HG02970 (cell line): ENCODE measurements at regions not wholly inside any gene's neighbourhood (a gene's known extent, or its start where the extent isn't known, plus 50 kb on each side); places are given as distances from the start of the nearest gene placed in this dataset.

ENCODE experiments used
- ATAC-seq: cut with Tn5 transposase; IDR thresholded peaks from one replicate; pipeline ENCODE4 v1.9.1; 2021; ENCODE audit warnings: mild to moderate bottlenecking, moderate library complexity, moderate number of reproducible peaks; ENCODE audit not compliant: unreplicated experiment, low FRiP score

- ATAC-seq: no peak
These were observed 482.4 kb downstream of the NPHP4 start for GRCh38 chr1:5509664-5510452.

DNA sequence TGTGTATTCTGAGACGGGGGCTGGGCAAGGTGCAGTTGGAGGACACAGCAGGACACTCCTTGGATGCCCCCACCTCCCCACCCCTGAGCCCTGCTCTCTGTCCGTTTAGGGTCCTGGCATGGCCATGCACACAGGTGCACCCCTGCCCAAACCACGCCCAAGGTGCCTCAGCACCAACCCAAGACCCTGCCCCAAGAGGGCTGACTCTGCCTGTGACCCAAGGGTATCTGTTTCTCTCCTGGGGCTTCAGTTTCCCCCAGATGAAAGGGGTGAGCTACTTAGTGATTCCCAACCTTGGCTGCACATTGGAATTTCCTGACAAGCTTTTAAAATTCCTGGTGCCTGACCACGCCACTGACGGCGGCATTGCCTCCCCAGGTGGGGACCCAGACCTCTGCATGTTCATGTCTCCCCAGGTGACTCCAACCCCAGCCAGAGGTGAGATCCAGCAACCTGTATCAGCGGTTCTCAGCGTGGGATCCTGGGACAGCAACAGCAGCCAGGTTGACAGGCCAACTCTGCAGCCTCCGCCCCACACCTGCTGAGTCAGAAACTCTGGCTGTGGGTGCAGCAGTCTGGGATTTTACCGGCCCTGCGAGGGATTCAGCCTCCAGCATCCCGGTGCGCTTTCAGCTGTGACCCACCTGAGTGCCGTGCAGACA lies 483.4 kb downstream of the NPHP4 start:
- ATAC-seq: no peak

DNA sequence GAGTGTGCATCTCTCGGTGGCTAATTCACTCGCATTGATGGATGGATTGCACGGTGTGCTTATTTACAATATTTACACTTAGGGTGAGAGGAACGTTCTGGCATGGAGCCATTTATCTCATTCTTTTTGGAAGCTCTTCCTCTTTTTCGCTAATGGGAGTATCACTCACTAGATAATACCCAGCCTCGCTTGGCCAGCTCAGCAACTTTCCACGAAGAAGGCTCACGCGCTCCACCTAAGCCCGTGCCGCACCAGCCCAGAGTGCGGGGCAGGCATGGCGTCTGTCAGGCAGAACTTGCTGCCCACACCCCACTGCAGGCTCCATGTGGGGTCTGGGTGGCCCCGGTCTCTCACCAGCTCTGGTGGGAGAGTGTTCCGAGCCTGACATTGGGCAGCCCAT lies 484.9 kb downstream of the NPHP4 start:
- no peak for ATAC-seq

GRCh38 chr1:5506634-5507033 lies 485.6 kb downstream of the NPHP4 start:
- no peak for ATAC-seq

- no peak for ATAC-seq
These were observed 486.3 kb downstream of the NPHP4 start for GRCh38 chr1:5505944-5506343.

DNA sequence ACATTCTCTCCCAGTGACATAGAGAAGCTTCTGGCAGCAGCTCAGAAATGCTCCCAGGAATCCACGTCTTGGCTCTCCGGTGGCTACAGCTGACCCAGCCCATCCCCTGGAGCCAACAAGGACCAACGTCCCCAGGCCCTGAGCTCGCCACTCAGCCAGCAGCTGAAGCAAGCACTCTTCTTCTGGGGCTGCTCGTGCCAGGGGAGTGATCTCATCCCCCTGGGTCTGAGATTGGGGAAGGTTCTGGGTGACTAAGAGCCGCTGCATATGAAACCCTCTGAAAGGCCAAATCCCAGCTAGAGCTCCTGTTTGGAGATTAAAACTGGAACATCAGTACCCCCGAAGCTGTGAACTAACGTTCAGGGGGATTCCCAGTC lies 487.9 kb downstream of the NPHP4 start:
- no peak for ATAC-seq

- no peak for ATAC-seq
These were observed 488.5 kb downstream of the NPHP4 start for GRCh38 chr1:5503556-5504363.

- no peak for ATAC-seq
These were observed 489.7 kb downstream of the NPHP4 start for GRCh38 chr1:5502311-5503194.

DNA sequence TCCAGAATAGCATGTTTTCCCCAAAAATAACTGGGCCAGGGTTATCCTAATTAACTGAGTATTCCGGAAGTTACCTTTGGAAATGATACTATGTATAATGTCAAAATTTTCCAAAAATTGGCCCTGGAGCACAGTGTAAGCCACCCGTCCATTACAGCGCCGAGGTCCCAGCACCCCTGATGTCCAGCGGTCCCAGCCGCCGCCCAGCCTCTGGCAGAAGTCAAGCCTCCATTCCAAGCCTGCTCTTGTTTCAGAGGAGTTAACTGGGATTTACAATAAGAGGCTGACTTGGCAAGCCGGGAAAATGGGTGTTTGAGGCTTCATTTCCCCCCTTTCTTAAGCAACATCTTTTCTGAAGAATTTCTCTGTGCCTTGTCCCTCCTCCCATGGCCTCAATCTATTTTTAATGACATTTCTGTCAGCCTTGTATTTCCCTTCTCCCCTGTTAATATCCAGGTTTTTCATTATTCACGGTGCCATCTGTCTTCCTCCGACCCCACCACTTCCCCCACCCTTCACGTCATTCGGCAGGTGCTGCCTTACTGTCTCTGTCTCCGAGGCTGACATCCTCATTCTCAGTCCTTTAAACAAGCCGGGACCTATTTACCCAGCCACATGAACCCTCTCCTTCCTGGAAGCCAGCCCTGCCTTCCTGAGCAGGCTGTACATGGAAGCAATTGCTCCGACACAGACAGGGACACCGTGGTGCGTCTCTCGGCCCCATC lies 490.9 kb downstream of the NPHP4 start:
- ATAC-seq: no peak

- ATAC-seq: no peak
These were observed 491.7 kb downstream of the NPHP4 start for GRCh38 chr1:5500541-5500940.

- no peak for ATAC-seq
These were observed 494.7 kb downstream of the NPHP4 start for GRCh38 chr1:5497503-5497902.

DNA sequence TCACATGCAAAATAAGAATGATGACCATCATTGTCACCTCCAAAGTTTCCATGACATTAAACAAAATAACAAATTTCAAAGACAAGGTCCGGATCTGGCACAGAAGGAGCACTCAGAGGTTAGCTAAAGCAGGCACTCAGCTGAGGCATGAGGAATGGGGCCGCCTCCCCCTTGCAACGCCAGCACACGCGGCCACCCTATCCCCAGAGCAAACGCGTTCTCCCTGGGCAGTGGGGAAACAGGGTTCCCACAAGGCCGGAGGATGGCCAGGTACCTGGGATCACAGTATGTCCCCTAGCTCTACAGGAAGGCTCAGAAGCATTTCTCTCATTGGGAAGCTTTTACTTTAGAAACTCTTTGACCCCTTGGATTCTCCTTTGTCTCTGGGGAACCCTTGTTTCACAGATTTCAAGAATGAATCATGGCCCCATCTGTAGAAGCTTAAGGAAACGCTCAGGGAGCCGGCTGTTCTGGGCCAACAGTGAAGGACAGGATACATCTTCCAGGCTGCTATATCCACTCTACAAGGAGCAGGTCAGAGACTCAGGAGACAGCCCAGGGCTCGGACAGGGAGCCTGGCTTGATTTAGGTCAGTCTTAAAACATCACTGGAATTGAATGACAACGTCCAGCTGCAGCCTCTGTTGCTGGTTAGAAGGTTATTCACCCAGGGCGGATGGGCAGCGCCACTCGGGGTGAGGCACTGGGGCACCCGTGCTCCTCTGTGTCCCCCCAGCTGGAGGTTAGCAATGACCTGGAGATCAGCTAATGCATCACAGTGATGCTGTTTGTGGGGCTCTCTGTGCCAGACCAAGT lies 496.4 kb downstream of the NPHP4 start:
- no peak for ATAC-seq

GRCh38 chr1:5494518-5494917 lies 497.7 kb downstream of the NPHP4 start:
- no peak for ATAC-seq

- ATAC-seq: no peak
These were observed 498.3 kb downstream of the NPHP4 start for GRCh38 chr1:5493851-5494311.

DNA sequence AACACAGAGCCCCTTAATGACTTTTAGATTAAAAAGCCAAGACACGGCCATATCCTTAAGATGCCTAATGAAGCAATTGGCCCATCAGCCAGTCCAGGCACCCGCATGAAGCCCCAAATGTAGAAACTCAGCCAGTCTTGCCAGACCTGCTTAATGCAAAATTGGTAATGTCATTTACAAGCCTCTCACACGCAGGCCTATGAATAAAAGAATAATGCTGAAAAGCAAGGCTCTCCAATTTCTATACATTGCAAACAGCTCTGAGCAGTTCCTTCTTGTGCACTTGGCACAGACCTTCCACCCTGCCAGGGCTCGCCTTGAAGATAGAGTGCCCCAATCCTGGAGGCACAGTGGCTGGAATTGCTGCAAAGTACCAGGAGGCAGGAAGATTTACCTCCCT lies 498.9 kb downstream of the NPHP4 start:
- ATAC-seq: no peak

DNA sequence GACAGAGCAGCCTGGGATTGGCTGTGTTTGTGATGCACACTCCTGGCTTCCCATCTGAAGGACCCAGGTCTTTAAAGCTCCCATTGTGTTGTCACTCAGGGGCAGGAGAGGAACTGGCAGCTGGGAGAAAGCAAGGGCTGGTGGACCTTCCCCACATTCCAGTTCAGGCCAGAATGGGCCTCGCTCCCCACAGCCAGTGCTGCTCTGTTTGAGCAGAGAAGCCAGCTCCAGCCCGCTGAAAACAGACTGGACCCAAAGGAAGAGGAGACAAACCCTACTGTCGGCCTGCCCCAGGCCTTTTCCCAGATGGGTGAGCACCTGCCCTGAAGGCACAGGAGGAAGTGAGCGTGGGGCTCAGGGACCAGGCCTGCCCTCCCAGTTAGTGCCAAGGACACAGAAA lies 499.4 kb downstream of the NPHP4 start:
- ATAC-seq: no peak

- ATAC-seq: no peak
These were observed 500.9 kb downstream of the NPHP4 start for GRCh38 chr1:5491207-5491904.

GRCh38 chr1:5490635-5491034 lies 501.6 kb downstream of the NPHP4 start:
- no peak for ATAC-seq
